ENCODE measurements at regions not wholly inside any gene's neighbourhood (a gene's known extent, or its start where the extent isn't known, plus 50 kb on each side); places are given as distances from the start of the nearest gene placed in this dataset.

DNA sequence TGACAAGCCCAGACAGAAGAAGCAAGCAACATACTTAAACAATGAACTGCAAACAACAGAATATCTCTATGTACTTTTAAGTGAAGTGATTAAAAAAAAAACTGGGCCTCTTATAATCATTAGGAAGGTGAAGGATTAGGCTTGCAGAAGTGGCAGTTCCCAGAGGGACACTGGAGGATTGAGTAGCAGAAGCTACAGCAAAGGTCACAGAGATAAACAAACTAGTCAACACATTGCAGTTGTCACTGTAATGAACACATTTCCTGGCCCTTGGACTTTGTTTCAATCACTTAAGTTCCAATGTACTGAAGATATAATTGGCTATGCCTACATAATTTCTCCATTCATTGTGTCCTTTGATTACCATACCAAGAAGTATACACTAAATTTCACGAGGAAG, 1498.8 kb downstream of the SLITRK5 start:
- TF ChIP-seq, protein P1, sequence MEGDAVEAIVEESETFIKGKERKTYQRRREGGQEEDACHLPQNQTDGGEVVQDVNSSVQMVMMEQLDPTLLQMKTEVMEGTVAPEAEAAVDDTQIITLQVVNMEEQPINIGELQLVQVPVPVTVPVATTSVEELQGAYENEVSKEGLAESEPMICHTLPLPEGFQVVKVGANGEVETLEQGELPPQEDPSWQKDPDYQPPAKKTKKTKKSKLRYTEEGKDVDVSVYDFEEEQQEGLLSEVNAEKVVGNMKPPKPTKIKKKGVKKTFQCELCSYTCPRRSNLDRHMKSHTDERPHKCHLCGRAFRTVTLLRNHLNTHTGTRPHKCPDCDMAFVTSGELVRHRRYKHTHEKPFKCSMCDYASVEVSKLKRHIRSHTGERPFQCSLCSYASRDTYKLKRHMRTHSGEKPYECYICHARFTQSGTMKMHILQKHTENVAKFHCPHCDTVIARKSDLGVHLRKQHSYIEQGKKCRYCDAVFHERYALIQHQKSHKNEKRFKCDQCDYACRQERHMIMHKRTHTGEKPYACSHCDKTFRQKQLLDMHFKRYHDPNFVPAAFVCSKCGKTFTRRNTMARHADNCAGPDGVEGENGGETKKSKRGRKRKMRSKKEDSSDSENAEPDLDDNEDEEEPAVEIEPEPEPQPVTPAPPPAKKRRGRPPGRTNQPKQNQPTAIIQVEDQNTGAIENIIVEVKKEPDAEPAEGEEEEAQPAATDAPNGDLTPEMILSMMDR (IDR thresholded peaks at IDR 0.05; ENCODE audit: low read depth, low read length, missing input control) = no peak
- TF ChIP-seq, protein P2, sequence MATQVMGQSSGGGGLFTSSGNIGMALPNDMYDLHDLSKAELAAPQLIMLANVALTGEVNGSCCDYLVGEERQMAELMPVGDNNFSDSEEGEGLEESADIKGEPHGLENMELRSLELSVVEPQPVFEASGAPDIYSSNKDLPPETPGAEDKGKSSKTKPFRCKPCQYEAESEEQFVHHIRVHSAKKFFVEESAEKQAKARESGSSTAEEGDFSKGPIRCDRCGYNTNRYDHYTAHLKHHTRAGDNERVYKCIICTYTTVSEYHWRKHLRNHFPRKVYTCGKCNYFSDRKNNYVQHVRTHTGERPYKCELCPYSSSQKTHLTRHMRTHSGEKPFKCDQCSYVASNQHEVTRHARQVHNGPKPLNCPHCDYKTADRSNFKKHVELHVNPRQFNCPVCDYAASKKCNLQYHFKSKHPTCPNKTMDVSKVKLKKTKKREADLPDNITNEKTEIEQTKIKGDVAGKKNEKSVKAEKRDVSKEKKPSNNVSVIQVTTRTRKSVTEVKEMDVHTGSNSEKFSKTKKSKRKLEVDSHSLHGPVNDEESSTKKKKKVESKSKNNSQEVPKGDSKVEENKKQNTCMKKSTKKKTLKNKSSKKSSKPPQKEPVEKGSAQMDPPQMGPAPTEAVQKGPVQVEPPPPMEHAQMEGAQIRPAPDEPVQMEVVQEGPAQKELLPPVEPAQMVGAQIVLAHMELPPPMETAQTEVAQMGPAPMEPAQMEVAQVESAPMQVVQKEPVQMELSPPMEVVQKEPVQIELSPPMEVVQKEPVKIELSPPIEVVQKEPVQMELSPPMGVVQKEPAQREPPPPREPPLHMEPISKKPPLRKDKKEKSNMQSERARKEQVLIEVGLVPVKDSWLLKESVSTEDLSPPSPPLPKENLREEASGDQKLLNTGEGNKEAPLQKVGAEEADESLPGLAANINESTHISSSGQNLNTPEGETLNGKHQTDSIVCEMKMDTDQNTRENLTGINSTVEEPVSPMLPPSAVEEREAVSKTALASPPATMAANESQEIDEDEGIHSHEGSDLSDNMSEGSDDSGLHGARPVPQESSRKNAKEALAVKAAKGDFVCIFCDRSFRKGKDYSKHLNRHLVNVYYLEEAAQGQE (IDR thresholded peaks at IDR 0.05) = no peak
- TF ChIP-seq TAF1 (conservative IDR thresholded peaks at IDR 0.05) = no peak
- no peak for TF ChIP-seq HNF4A (conservative IDR thresholded peaks at IDR 0.05)

Measured in liver (tissue), 3 donors.